Frontal cortex (tissue), 3 donors: ENCODE measurements at regions not wholly inside any gene's neighbourhood (a gene's known extent, or its start where the extent isn't known, plus 50 kb on each side); places are given as distances from the start of the nearest gene placed in this dataset.
A peak's percentile ranks its signal among the peaks of the same experiment; 100 is the strongest.
"Not testable (repeated sequence)": the region's sequence is repeated elsewhere in the genome, so short reads cannot be mapped to it uniquely, and the experiment has no call there.

Source experiments
- DNase-seq, 2 donors: peaks; one replicate each; pipeline ENCODE4 v3.0.0; 2012; ENCODE audit warnings: low spot score in 2 of 2
- FAIRE-seq: peaks from 2 replicates; lab custom pipeline; 2012; peaks lifted over from hg19 to GRCh38; lab: Jason Lieb, UNC
- donor health status: control.
- donor health status: control.
- donor health status: control.

DNA sequence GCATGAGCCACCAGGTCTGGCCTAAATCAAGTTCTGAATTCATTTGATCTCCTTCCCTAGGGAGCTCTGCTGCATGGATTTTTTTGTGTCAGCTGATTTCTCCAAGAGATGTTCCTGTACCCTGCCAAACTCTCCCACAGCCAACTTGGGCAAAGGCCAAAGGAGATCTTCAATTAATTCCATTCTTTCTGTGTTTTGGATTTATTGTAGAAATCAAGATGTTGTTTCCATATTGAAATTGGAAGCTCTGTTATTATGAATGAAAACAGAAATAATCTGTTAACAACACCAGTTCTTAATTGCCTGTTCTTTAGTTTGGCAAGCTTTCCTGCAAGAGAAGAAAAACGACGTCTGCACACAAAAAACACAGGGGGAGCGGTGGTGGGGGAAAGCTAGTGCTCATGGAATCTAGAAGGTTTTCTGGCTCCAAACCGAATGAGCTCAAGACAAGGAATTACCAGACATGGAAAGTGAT lies 86.5 kb upstream of the ABCC4 start:
- FAIRE-seq: no peak
- no peak for DNase-seq

DNA sequence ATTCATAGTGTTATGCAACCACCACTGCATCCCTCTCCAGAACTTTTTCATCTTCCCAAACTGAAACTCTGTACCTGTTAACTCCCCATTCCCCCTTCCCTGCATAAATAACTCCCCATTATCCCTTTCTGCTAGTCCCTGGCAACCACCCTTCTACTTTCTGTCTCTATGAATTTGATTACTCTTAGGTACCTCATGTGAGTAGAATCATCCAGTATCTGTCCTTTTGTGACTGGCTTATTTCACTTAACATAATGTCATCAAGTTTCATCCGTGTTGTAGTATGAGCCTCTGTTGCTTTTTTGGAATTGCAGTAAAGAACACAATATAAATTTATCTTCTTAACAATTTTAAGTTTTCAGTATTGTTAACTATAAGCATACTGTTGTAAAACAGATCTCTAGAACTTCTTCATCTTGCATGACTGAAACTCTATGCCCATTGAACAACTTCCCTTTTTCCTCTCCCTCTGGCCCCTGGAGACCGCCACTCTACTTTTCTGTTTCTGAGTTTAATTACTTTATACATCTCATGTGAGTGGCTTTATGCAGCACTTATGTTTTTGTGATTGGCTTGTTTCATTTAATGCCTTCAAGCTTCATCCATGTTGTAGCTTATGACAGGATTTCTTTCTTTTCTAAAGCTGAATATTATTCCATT lies 87.3 kb upstream of the ABCC4 start:
- FAIRE-seq (no peak), DNase-seq (no peak)

DNA sequence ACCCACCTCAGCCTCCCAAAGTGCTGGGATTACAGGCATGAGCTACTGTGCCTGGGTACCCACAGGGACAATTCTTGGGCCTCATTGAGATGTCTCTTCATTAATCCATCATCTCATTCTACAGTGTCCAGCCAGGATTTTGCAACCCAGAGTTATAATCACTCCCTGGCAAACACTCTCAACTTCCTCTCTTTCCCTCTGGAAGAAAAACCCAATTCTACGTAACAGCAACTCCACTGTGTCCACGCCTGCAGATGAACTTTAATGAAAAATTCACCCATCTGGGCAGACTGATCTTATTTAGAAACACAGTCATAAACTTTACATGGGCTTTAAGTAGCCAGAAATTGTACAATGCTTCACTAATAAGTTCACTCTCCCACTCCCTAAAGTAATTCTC lies 90.1 kb upstream of the ABCC4 start:
- FAIRE-seq: no peak

DNA sequence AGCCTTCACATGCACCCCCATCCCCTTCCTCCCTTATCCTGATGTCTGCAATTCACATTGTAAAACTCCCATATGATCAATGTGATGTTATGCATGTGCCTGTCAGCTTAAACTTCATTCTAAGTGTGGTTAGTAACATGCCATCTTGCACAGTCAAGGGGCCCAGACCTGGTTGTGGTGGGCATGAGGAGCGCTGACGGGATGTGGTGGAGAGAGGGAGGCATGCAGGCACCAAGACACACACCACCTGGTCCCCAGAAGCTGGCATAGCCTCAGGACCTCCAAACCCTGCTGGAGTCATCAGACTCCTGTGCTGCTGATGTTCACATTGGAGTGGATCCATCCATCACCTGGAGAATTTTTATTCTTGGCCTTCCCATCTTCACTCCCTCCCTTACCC lies 90.5 kb upstream of the ABCC4 start:
- DNase-seq (no peak), FAIRE-seq (no peak)

More for the DNA sequence above, 90.1 kb upstream of the ABCC4 start:
- no peak for DNase-seq

DNA sequence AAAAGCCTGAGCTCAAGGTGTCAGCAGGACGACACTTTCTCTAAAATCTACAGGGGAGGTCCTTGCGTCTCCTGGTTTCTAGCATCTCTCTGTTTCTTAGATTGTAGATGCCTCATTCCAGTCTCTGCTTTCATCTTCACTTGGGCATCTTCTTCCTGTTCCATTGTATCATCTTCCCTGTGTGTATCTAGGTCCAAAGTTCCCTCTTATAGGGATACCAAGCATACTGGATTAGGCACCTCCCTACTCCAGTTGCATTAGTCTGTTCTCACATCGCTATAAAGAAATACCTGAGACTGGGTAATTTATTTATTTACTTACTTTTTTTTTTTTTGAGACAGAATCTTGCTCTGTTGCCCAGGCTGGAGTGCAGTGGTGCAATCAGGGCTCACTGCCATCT lies 91.3 kb upstream of the ABCC4 start:
- no peak for FAIRE-seq
- DNase-seq: no peak

DNA sequence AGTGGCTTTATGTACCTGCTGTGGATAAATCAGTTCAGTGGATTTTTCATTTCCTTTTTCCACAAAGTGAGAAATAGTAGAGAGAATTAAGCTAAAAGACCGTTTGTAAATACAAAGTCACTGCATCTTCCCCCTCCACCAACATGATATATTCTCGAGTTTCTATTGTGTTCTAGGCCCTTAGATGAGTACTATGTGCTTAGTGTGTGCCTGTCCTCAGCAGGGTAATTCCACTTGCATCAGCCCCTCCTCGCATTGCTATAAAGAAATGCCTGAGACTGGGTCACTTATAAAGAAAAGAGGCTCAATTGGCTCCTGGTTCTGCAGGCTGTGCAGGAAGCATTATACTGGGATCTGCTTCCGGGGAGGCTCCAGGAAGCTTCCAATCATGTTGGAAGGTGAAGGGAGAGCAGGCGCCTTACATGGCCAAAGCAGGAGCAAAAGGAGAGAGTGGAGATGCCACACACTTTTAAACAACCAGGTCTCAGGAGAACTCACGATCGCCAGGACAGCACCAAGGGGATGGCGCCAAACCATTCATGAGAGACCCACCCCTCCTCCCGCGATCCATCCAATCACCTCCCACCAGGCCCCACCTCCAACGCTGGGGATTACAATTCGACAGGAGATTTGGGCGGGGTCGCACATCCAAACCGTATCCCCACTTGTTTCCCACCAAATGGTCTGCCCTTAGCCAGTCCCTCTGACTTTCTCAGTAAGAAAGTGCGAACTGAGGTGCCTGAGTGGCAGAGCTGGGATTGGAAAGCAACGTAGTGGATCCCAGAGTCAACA lies 102.3 kb upstream of the ABCC4 start:
- DNase-seq (no peak), FAIRE-seq (no peak)

DNA sequence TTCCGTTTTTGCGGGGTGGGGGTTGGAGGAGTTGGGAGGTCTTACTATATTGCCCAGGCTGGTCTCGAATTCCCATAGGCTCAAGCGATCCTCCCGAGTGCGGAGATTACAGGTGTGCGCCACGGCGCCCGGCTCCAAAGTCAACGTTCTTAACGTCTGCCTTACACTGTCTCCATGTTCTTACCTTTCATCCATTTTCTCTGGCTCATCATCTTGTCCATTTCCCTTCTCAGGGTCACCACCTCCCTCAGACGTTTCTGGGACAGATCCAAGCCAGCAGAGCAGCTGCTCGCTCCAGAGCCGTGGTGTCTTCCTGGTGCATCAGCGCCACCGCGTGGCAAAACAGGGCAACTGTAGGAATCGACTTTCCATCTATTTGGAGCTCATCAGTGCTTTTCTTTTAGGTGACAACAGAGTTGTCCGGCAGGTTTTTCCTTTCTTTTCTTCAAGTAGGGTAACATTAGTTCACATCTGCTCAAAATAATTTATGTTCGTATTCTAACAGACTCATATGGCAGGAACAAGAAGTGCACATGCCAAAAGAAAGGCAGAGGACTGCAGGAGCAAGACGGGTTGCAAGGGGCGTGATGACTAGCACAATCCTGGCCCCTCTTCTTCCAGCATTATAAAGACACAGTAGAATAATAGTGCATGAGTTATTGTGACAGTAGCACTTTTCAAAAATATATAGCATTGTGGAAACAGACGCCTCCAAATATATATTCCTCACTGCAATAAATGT lies 103.1 kb upstream of the ABCC4 start:
- peak; percentile 51 to 84 for DNase-seq
- FAIRE-seq: peak; percentile 8

DNA sequence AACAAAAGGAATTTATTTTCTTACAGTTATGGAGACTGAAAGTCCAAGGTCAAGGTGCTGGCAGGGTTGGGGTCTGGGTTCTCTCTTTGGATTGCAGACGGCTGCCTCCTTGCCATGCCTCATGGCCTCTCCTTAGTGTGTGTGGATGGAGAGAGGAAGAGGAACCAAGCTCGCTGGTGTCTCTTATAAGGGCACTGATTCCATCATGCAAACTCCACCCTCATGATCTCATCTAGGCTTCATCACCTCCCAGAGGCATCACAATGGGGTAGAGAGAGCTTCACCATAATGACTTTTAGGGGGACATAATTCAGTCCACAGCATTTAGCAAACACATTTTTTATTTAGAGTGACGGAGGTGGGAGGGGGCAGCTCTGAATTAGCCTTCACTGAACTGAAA lies 104.9 kb upstream of the ABCC4 start:
- DNase-seq: no peak
- no peak for FAIRE-seq

DNA sequence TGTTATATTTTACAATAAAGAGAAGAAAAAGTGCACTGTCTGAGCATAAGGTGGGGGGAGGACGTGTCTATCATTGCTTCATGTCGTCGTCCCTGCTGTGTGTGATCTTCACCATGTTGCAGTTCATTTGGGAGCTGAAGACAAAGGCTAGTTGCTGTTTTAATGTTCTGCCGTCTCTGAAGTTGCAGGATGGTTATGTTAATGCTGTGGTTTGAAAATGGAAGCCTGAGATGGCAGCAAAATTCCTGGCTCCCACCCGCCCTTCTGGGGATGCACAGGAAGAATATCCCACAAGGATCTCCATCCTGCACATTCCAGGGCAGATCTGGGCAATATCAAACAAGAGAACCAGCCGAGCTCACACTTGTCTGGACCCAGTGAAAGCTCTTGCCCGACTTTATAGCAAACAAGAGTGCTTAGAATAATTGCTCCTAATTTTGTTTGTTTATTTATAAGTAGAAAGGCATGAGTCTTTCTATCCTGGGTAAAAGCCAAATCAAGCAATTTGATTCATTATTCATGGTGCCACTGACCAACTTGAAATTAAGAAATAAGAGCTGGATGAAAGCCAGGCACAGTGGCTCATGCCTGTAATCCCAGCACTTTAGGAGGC lies 110.3 kb upstream of the ABCC4 start:
- DNase-seq (no peak), FAIRE-seq (no peak)

DNA sequence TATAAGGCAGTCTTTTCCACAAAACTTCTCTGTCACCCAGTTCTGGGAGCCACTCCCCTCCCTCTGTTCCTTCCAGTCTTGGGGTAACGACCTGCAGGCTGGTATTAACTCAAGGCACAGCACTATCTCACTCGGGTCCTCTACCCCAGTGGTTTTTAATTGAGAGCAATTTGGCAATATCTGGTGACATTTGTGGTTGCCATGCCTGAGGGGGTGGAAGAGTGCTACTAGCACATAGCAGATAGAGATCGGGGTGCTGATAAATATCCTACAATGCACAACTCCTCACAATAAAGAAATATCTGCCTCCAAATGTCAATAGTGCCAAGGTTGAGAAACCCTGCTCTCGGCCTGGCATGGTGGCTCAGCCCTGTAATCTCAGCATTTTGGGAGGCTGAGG lies 117.7 kb upstream of the ABCC4 start:
- FAIRE-seq (no peak), DNase-seq (no peak)

DNA sequence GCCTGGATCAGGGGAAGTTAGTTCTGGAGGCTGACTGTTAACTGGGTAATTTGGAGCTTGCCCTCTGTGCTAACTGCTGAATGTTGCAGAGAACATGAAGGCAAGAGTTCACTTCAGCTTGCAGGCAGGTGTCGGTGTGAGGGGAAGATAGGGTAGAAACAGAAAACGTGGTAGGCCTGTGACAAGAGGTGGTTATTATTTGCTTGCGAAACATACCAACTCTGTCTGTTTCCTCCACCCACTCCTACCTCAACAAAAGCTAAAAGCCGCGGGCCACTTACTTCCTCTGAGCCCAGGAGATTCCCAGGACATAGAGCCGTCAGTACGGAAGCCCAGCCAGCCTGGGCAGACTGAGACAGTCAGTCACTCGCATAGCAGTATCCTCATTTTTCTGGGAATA lies 119.2 kb upstream of the ABCC4 start:
- DNase-seq: no peak
- FAIRE-seq: no peak

DNA sequence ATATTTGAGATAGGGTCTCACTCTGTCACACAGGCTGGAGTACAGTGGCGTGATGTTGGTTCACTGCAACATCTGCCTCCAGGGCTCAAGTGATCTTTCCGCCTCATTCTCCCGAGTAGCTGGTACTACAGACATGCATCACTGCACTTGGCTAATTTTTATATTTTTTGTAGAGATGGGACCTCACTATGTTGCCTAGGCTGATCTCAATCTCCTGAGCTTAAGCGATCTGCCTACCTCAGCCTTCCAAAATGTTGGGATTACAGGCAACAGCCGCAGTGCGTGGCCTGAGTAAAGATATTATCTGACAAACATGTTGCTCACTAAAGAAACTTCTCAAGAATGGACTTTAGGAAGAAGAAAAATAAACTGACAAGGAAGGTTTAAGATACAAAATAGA lies 125.4 kb upstream of the ABCC4 start:
- FAIRE-seq: no peak
- no peak for DNase-seq

DNA sequence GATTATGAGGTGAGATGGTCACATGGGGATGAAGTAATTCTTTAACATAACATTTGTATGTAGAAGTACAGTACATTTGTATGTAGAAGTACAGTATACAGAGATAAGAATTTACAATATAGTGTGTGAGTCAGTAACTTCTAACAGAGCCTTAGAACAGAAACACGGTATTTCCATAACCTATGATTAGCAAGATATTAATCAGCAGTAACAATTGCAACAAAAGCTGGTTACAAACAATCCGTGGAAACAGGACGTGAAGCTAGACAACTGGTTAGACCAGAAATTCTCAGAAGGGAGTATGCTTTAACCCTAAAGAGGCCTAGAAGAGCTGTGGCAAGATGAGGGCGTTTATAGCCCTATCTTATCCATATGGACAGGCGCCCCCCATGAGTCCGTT lies 122.0 kb upstream of the CLDN10 start:
- FAIRE-seq, DNase-seq: not testable (repeated sequence)

DNA sequence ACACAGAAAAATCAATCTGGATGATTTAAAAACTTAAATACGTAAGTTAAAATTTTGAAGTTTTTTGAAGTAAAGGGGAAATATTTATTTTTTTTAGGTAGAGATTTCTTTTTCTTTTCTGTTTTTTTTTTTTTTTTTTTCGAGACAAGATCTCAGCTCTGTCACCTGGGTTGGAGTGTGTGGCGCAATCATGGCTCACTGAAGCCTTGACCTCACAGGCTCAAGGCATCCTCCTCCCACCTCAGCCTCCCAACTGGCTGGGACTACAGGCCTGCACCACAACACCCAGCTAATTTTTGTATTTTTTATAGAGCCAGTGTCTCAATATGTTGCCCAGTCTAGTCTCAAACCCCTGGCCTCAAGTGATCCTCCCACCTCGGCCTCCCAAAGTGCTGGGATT lies 120.4 kb upstream of the CLDN10 start:
- DNase-seq (no peak), FAIRE-seq (peak; percentile 21)

DNA sequence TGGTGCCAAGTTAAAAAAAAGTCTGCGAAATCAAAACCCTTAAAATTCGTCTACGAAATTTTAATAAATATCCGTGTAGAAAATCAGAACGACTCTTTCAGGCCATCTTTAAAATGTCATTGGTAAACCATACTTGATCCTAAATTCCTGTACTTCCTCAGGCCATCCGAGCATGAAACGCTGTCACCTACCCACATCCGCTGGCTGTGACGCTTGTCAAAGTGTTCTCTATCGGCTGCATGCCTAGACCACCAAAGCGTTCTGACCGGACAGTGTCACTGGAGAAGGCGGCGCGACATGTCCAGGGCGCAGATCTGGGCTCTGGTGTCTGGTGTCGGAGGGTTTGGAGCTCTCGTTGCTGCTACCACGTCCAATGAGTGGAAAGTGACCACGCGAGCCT lies 119.0 kb upstream of the CLDN10 start:
- DNase-seq (no peak), FAIRE-seq (no peak)

DNA sequence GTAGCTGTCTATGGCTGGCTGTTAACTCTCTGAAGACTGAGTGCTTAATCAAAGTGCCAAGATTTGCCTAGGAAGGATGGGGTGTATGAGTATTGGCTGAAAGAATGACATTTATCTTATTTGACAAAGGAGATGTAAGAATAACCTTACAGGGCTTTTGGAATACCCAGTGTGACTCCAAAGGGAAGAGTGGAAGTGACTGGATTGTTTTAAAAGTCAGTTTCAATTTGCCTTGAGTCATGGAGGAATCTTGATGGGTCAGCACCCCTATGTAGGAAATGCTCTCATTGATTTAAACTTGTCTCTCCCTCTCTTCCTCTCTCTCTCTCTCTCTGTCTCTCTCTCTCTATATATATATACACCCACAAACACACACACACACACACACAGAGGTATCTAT lies 118.4 kb upstream of the CLDN10 start:
- no peak for DNase-seq
- FAIRE-seq: no peak

DNA sequence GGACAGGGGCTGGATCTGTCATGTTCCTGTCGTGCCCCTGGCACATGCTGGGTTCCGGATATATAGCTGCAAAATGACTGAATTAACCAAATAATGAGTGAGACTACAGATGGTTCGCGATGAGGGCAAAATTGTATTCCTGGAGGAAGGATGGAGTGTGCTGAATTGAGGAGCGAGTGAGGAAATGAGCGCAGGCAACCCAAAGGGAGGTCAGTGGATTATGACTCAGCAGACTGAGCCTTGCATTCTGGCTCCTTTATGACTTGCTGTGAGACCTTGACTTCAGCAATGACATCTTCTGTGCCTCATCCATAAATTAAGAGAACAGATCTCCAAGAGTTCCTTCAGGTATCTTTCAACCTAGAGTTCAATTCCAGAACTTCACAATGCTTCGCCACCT lies 115.0 kb upstream of the CLDN10 start:
- no peak for FAIRE-seq
- DNase-seq: no peak

DNA sequence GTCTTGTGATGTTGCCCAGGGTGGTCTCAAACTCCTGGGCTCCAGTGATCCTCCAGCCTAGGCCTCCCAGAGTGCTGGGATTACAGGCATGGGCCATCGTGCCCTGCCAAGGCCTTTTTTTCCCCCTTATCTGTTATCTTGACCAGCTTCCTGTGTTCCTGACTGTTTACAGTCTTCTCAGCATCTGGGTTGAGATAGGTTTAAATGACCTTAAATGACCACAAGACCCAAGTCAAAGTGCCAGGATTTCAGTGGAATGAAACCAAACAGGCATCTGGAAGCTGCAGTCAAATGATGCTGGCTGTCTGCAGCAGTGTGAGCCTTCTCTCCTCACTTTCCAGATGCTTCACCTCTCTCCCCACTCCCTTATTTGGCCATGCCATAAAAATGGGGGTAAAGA lies 114.2 kb upstream of the CLDN10 start:
- FAIRE-seq (no peak), DNase-seq (no peak)

DNA sequence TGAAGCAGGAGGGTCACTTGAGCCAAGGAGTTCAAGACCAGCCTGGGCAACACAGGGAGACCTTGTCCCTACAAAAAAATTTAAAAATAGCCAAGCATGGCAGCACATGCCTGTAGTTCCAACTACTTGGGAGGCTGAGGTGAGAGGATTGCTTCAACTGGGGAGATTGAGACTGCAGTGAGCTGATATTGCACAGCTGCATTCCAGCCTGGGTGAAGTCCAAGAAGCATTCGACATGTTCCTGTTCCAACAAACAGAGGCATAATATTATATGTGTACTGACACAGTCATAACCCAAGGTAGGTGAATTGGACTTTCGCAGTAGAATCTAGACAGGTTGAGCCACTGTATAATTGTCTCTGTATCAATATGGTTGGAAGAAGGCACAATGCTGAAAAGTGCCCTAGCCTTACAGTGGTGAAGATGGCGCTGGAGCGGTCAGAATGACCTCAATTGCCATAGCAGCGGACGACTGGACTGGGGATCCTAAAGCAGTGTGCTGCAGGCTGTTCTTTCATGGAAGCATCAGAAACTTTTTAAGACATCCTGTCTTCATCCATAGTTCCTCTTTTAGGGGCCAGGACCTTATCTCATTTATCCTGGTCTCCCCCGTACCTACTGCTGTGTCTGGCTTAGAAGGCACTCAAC lies 112.0 kb upstream of the CLDN10 start:
- DNase-seq (no peak), FAIRE-seq (no peak)

DNA sequence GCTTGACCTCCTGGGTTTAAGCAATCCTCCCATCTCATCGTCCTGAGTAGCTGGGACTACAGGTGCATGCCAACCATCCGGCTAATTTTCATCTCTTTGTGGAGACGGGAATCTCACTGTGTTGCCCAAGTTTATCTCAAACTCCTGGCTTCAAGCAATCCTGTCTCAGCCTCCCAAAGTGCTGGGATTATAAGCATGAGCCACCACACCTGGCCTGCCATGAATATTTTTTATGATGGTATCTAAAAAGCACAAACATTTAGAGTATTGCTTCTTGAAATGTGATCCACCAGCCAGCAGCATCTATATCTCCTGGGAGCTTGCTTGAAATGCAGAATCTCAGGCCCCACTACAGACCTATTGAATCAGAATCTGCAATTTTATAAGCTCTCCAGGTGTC lies 111.2 kb upstream of the CLDN10 start:
- no peak for DNase-seq

More for the DNA sequence above, 111.2 kb upstream of the CLDN10 start:
- no peak for FAIRE-seq
